ENCODE measurements at regions not wholly inside any gene's neighbourhood (a gene's known extent, or its start where the extent isn't known, plus 50 kb on each side); places are given as distances from the start of the nearest gene placed in this dataset.

GRCh38 chr5:96133341-96134079 is 171.9 kb upstream of the ELL2 start:
- H3K36me3 ChIP-seq: no peaks in the 10 kb centered on the region
- H3K4me3 ChIP-seq: no peak overlapping the region
- H3K9me3 ChIP-seq: no peaks in the 10 kb centered on the region
- ATAC-seq (peak; percentile 39), DNase-seq (no peak)
- intact Hi-C loops (cut with DNase I): no loop called here
- no peak overlapping the region for H3K27ac ChIP-seq
- H3K27me3 ChIP-seq: no peaks in the 10 kb centered on the region
- H3K4me1 ChIP-seq: no peaks in the 10 kb centered on the region
- TF ChIP-seq CTCF (IDR thresholded peaks at IDR 0.05): no peak

- DNase-seq (no peak), ATAC-seq (no peak)
- no peak for TF ChIP-seq CTCF (IDR thresholded peaks at IDR 0.05)
- Histone ChIP-seq H3K27ac (no peak overlapping the region), H3K9me3 (no peaks in the 10 kb centered on the region), H3K4me1 (peaks cover 10% of the 10 kb centered on the region), H3K36me3 (no peaks in the 10 kb centered on the region), H3K27me3 (no peaks in the 10 kb centered on the region), H3K4me3 (no peak overlapping the region)
- intact Hi-C loops (cut with DNase I): no loop called here
Measured at GRCh38 chr5:96129276-96129675, 167.6 kb upstream of the ELL2 start.

GRCh38 chr5:96128204-96128864 is 166.7 kb upstream of the ELL2 start:
- H3K9me3 ChIP-seq: no peaks in the 10 kb centered on the region
- H3K27ac ChIP-seq: no peak overlapping the region
- no peaks in the 10 kb centered on the region for H3K27me3 ChIP-seq
- H3K36me3 ChIP-seq: no peaks in the 10 kb centered on the region
- intact Hi-C loops (cut with DNase I): no loop called here
- no peak for ATAC-seq
- no peak for TF ChIP-seq CTCF (IDR thresholded peaks at IDR 0.05)
- DNase-seq: no peak
- no peak overlapping the region for H3K4me3 ChIP-seq
- peaks cover 10% of the 10 kb centered on the region for H3K4me1 ChIP-seq

GRCh38 chr5:96127538-96127937 is 165.9 kb upstream of the ELL2 start:
- no peaks in the 10 kb centered on the region for H3K27me3 ChIP-seq
- intact Hi-C loops (cut with DNase I): no loop called here
- H3K36me3 ChIP-seq: no peaks in the 10 kb centered on the region
- peaks cover 10% of the 10 kb centered on the region for H3K4me1 ChIP-seq
- TF ChIP-seq CTCF (IDR thresholded peaks at IDR 0.05): no peak
- H3K27ac ChIP-seq: no peak overlapping the region
- no peak overlapping the region for H3K4me3 ChIP-seq
- DNase-seq (no peak), ATAC-seq (no peak)
- H3K9me3 ChIP-seq: no peaks in the 10 kb centered on the region

- Histone ChIP-seq H3K4me3 (no peak overlapping the region), H3K27ac (no peak overlapping the region), H3K36me3 (no peaks in the 10 kb centered on the region), H3K27me3 (no peaks in the 10 kb centered on the region), H3K9me3 (no peaks in the 10 kb centered on the region), H3K4me1 (peaks cover 10% of the 10 kb centered on the region)
- no peak for ATAC-seq
- DNase-seq: no peak
- intact Hi-C loops (cut with DNase I): no loop called here
- TF ChIP-seq CTCF (IDR thresholded peaks at IDR 0.05): no peak
Measured at GRCh38 chr5:96125231-96125891, 163.7 kb upstream of the ELL2 start.

Measured in upper lobe of right lung (tissue), 1 donor.